ENCODE measurements at regions not wholly inside any gene's neighbourhood (a gene's known extent, or its start where the extent isn't known, plus 50 kb on each side); places are given as distances from the start of the nearest gene placed in this dataset.

DNA sequence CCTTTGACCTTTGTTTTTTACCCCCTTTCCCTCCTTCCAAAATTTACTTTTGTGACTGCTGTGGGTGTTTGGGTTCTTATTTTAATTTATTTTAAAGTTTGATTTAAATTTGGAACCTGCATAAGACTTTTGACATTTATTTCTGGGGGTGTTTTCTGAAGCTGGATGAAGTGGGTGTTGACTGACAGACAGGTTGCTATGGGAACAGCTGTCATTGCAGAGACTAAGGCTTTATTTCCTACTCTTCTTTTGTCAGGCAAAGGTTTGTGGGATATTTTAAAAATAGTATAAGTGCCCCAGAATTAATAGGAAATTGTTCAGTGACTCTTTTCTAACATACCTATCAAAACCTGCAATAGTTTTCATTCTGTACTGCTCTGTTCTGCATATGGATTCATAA lies 290.8 kb upstream of the ESRRG start:
- no peaks in the 10 kb centered on the region for H3K9me3 ChIP-seq (ENCODE audit: insufficient read depth, low read length)
- H3K9ac ChIP-seq (ENCODE audit: low read length): no peak overlapping the region
- H3K4me1 ChIP-seq (ENCODE audit: low read length): no peaks in the 10 kb centered on the region
- no peaks in the 10 kb centered on the region for H3K36me3 ChIP-seq (replicated peaks; ENCODE audit: low read depth, low read length)
- no peaks in the 10 kb centered on the region for H3K79me2 ChIP-seq (ENCODE audit: low read length)
- no peak overlapping the region for H3K27ac ChIP-seq (ENCODE audit: low read length)
- H4K20me1 ChIP-seq (ENCODE audit: insufficient read depth, low read length): no peaks in the 10 kb centered on the region
- no peak overlapping the region for H2AFZ ChIP-seq (ENCODE audit: low read depth, low read length)
- TF ChIP-seq, protein P1, sequence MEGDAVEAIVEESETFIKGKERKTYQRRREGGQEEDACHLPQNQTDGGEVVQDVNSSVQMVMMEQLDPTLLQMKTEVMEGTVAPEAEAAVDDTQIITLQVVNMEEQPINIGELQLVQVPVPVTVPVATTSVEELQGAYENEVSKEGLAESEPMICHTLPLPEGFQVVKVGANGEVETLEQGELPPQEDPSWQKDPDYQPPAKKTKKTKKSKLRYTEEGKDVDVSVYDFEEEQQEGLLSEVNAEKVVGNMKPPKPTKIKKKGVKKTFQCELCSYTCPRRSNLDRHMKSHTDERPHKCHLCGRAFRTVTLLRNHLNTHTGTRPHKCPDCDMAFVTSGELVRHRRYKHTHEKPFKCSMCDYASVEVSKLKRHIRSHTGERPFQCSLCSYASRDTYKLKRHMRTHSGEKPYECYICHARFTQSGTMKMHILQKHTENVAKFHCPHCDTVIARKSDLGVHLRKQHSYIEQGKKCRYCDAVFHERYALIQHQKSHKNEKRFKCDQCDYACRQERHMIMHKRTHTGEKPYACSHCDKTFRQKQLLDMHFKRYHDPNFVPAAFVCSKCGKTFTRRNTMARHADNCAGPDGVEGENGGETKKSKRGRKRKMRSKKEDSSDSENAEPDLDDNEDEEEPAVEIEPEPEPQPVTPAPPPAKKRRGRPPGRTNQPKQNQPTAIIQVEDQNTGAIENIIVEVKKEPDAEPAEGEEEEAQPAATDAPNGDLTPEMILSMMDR (IDR thresholded peaks at IDR 0.05; ENCODE audit: low read depth, low read length): no peak
- TF ChIP-seq EZH2phosphoT487 (IDR thresholded peaks at IDR 0.05; ENCODE audit: low read depth): no peak
- no peak overlapping the region for H3K4me3 ChIP-seq (ENCODE audit: low read length)
- H3K4me2 ChIP-seq (ENCODE audit: low read length): no peak overlapping the region
- no peaks in the 10 kb centered on the region; the same call in 1 of the 2 replicates for H3K27me3 ChIP-seq (ENCODE audit: low read depth, low read length)

DNA sequence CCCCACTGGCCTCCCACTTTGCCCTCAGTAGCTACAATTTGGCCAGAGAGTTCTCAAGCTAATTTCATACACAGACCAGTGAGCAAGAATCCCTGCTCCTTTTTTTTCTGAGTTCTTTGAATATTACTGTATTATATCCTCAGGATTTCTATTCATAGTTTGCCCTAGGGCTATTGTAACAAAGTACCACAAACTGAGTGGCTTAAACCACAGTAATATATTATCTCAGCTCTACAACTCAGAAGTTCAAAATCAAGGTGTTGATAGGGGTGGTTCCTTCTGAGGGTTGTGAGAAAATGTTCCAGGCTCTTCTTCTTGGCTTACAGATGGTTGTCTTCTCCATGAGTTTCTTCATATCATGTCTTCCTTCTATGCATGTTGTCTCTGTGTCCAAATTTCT lies 289.4 kb upstream of the ESRRG start:
- TF ChIP-seq, protein P1 (IDR thresholded peaks at IDR 0.05; ENCODE audit: low read depth, low read length): no peak
- TF ChIP-seq EZH2phosphoT487 (IDR thresholded peaks at IDR 0.05; ENCODE audit: low read depth): no peak
- no peaks in the 10 kb centered on the region for H3K79me2 ChIP-seq (ENCODE audit: low read length)
- no peak overlapping the region for H3K9ac ChIP-seq (ENCODE audit: low read length)
- H3K4me1 ChIP-seq (ENCODE audit: low read length): no peaks in the 10 kb centered on the region
- H3K9me3 ChIP-seq (ENCODE audit: insufficient read depth, low read length): no peaks in the 10 kb centered on the region
- H3K4me2 ChIP-seq (ENCODE audit: low read length): no peak overlapping the region
- H3K4me3 ChIP-seq (ENCODE audit: low read length): no peak overlapping the region
- H4K20me1 ChIP-seq (ENCODE audit: insufficient read depth, low read length): no peaks in the 10 kb centered on the region
- no peaks in the 10 kb centered on the region; the same call in 1 of the 2 replicates for H3K27me3 ChIP-seq (ENCODE audit: low read depth, low read length)
- no peak overlapping the region for H3K27ac ChIP-seq (ENCODE audit: low read length)
- H2AFZ ChIP-seq (ENCODE audit: low read depth, low read length): no peak overlapping the region
- H3K36me3 ChIP-seq (replicated peaks; ENCODE audit: low read depth, low read length): no peaks in the 10 kb centered on the region

DNA sequence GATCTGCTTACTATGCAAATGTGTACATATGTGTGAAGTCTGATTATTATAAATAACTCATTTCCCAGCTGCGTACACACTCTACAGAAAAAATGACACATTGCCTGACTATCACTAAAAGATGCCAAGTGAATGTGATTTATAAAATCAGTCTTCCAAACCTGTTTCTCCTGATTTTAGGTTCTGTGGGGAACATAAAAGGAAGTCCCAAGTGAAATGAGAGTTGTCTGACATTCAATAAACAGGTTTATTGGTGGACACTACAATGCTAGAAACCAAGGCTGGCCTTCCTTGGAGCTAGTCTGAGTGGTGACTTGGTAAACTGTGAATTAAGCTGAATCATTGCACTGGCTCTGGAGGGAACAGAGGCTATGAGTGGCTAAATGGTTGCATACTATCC lies 287.9 kb upstream of the ESRRG start:
- no peak for TF ChIP-seq EZH2phosphoT487 (IDR thresholded peaks at IDR 0.05; ENCODE audit: low read depth)
- TF ChIP-seq, protein P1 (IDR thresholded peaks at IDR 0.05; ENCODE audit: low read depth, low read length): no peak
- H3K79me2 ChIP-seq (ENCODE audit: low read length): no peaks in the 10 kb centered on the region
- H3K9ac ChIP-seq (ENCODE audit: low read length): no peak overlapping the region
- no peaks in the 10 kb centered on the region; the same call in 1 of the 2 replicates for H3K27me3 ChIP-seq (ENCODE audit: low read depth, low read length)
- no peak overlapping the region for H2AFZ ChIP-seq (ENCODE audit: low read depth, low read length)
- no peaks in the 10 kb centered on the region for H4K20me1 ChIP-seq (ENCODE audit: insufficient read depth, low read length)
- no peak overlapping the region for H3K4me2 ChIP-seq (ENCODE audit: low read length)
- no peaks in the 10 kb centered on the region for H3K36me3 ChIP-seq (replicated peaks; ENCODE audit: low read depth, low read length)
- no peak overlapping the region for H3K4me3 ChIP-seq (ENCODE audit: low read length)
- H3K4me1 ChIP-seq (ENCODE audit: low read length): no peaks in the 10 kb centered on the region
- H3K27ac ChIP-seq (ENCODE audit: low read length): no peak overlapping the region
- H3K9me3 ChIP-seq (ENCODE audit: insufficient read depth, low read length): no peaks in the 10 kb centered on the region

- Histone ChIP-seq H3K27me3 (ENCODE audit: low read depth, low read length) (no peaks in the 10 kb centered on the region; the same call in 1 of the 2 replicates), H4K20me1 (ENCODE audit: insufficient read depth, low read length) (no peaks in the 10 kb centered on the region), H3K79me2 (ENCODE audit: low read length) (no peaks in the 10 kb centered on the region), H3K36me3 (replicated peaks; ENCODE audit: low read depth, low read length) (no peaks in the 10 kb centered on the region), H3K4me3 (ENCODE audit: low read length) (no peak overlapping the region), H3K27ac (ENCODE audit: low read length) (no peak overlapping the region), H3K9ac (ENCODE audit: low read length) (no peak overlapping the region), H3K4me1 (ENCODE audit: low read length) (no peaks in the 10 kb centered on the region), H2AFZ (ENCODE audit: low read depth, low read length) (no peak overlapping the region), H3K9me3 (ENCODE audit: insufficient read depth, low read length) (no peaks in the 10 kb centered on the region), H3K4me2 (ENCODE audit: low read length) (no peak overlapping the region)
- TF ChIP-seq EZH2phosphoT487 (IDR thresholded peaks at IDR 0.05; ENCODE audit: low read depth): no peak
- TF ChIP-seq, protein P1 (IDR thresholded peaks at IDR 0.05; ENCODE audit: low read depth, low read length): no peak
These were observed 287.0 kb upstream of the ESRRG start for GRCh38 chr1:217010253-217010652.

Data from OCI-LY3 (cell line).